GM21529 (cell line): ENCODE measurements at regions not wholly inside any gene's neighbourhood (a gene's known extent, or its start where the extent isn't known, plus 50 kb on each side); places are given as distances from the start of the nearest gene placed in this dataset.

ENCODE experiments used
- ATAC-seq: cut with Tn5 transposase; IDR thresholded peaks from one replicate; pipeline ENCODE4 v1.9.1; 2021; ENCODE audit not compliant: unreplicated experiment

DNA sequence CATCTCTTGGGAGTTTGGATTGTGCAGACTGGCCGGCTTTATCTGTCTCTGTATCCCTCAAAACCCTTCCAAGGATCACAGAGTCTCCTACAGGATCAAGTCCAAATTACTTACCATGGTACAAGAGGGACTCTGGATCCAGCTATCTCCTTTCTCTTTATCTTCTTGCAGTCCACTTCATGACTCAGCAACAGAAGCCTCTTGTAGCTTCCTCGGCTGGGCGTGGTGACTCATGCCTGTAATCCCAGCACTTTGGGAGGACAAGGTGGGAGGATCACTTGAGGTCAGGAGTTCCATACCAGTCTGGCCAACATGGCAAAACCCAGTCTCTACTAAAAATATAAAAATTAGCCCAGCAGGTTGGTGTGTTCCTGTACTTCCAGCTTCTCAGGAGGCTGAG is 189.7 kb downstream of the BCAT1 start:
- no peak for ATAC-seq

GRCh38 chr12:24756479-24757024 is 192.3 kb downstream of the BCAT1 start:
- no peak for ATAC-seq

DNA sequence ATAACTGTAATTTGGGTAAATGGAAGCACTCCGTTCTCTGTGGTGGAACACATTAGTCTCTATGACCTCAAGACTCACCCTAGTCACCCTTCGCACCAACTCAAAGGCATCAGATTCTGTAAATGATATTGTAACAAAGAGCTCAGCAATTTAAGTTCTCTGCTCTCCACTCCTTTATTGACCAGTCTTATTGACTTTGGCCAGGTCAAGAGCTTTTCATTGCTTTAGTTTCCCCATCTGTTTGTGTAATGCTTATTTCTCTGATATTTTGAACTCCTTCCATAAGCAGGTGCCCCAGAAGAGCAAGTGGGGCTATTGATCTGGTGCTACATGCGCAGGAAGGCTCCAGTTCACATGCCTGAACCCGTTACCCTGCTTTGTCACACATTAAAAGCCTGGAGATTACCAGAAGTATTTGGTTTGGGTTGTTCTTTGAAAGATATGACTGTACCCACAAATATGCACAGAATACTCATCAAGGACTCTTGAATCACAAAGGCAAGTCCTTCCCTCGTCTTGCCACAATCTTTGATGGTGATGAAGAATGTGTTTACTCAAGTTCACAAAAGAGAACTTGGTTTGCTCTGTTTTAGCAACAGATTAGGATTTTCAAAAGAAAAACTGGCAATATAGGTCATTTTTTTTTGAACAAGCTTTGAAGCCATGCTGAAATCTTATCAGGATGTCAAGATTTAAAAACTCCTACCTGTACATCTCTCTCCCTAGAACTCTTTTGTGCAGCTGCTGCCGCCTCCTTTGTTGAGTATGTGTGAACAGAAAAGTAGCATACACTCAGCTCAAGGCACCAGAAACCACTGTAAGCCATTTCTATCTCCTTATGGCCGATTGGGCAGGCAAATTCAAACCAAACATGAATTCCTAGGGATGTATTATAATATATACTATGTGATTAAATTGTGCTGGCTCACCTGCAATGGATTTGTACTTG is 193.9 kb downstream of the BCAT1 start:
- ATAC-seq, result no peak

DNA sequence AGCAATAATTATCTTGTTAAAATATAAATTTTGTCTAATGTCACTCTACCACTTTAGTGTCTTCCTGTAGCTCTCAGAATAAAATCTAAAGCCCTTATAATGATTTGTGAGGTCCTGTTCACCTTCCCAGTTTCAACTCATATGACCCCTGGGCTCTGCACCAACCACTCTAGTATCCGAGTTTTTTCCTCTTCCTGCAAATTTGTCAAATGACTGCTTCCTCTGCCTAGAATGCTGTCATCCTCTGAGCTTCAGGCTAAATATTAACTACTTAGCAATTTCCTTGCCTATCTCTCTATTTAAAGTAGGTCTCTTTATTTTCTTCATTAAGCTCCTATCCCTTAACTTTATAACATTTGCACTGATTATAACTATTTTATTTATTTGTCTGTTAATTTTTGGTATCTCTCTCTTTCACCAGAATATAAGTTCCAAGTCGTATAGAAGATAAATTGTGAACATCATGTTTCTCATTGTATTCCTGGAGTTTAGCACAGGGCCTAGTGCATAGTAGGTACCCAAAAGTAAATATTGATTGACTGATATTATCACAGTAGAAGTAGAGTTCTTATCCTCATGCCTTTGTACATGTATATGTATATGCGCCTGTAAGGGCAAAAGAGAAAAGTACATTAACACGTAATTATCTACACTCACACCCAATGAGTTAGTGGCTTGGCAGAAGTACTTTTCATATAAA is 196.0 kb downstream of the BCAT1 start:
- no peak for ATAC-seq

DNA sequence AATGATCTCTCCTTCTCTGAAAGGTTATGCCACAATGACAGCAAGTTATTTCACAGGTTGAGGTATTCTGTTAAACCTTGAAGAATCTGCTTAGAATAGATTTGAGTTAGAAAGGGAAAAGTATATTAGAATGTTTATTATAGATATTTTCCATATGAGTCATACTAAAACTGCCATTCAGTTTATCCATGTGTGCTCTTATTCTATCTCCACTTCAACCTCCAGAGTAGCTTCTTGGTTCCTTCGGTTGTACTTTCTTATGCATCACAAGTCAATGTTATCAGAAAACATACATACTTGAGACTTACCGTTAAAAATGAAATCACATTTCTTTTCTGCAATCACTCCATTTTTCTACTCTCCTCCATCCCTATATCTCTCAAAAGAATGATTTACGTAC is 197.7 kb downstream of the BCAT1 start:
- no peak for ATAC-seq

- ATAC-seq, result no peak
Measured at GRCh38 chr12:24750263-24750662, 198.6 kb downstream of the BCAT1 start.

DNA sequence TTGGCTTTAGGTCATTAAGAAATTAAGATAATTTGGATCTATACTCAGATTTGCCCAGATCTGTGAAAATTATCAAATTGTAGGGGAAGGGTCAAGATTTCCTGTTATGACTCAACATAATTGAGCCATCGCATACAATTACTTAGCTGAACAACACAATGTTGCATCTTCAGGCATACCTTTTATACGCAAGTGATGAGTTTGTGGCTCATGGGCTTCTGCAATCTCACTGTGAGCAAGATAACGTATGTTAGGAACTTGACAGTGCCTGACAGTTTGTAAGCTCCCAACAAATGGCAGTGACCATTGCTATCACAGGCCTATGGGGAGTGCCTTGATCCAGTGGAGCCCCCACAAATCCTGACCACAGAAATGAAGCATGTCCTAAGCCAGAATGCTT is 199.7 kb downstream of the BCAT1 start:
- ATAC-seq, result no peak

DNA sequence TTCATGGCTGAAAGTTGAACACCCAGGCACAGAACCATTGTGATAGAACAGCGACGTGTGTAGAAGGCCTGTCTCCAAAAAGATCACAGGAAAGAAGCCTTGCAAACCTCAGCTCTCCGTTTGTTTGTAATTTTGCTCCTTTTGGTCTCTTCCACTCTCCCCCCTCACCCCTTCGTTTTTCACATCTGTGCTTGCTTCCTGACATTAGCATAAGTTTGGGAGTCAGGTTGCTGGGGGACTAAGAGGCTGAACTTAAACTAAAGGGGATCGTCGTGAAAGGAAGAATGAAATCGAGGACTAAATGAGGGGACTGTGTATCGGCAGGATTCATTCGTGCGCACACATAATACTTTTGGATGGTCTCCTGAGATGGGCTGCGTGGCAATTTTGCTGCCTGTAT is 200.6 kb downstream of the BCAT1 start:
- ATAC-seq, result no peak

- no peak for ATAC-seq
Measured at GRCh38 chr12:24746864-24747263, 202.0 kb downstream of the BCAT1 start.

DNA sequence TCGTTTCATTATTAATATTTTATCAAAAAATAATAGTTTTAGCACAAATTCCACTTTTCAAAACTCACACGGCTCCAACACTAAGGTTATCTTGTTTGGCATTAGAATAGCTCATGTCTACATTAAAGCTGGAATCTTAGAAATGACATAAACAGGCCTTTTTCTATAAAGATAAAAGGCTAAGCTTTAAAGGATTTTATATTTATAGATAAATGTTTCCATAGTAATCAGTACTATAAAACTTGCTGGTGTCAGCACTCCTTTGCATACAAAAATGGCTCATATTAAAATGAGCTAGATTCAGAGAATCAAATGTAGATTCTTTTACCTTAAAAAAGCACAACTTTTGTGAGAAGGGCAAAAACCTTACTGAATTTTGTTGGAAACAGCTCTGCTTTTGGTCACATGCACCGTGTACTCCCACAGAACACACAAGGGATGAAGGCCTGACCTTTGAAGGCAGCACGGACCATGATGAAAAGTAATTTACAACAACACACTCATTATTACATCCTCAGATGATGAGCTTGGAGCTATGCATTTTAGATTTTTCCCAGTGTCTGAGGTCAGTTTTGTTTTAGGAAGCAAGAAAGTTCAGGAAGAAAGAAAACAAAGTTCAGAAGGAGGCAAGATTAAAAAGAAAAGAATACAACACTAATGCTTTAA is 202.8 kb downstream of the BCAT1 start:
- no peak for ATAC-seq

GRCh38 chr12:24743941-24744793 is 204.7 kb downstream of the BCAT1 start:
- no peak for ATAC-seq

- peak; percentile 79 for ATAC-seq
Measured at GRCh38 chr12:24742378-24742777, 206.5 kb downstream of the BCAT1 start.

DNA sequence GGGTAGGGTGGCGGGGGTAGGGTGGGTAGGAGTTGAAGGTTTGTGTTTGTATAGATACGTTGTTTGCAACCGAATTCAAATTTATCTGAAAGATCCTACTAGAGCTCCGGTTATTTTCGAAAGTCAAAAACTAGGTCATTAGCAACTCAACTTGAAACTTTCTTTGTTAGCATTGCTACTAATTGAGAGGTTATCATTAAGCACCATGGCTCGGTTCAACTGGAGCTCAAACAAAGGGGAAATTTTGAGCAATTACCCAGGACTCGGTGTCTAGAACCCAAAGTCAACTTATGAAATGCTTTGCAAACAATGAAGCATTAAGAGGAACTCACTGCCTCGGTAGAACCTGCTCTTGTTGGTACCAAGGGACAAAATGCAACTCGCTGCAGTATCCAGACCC is 207.7 kb downstream of the BCAT1 start:
- peak; percentile 51 for ATAC-seq

DNA sequence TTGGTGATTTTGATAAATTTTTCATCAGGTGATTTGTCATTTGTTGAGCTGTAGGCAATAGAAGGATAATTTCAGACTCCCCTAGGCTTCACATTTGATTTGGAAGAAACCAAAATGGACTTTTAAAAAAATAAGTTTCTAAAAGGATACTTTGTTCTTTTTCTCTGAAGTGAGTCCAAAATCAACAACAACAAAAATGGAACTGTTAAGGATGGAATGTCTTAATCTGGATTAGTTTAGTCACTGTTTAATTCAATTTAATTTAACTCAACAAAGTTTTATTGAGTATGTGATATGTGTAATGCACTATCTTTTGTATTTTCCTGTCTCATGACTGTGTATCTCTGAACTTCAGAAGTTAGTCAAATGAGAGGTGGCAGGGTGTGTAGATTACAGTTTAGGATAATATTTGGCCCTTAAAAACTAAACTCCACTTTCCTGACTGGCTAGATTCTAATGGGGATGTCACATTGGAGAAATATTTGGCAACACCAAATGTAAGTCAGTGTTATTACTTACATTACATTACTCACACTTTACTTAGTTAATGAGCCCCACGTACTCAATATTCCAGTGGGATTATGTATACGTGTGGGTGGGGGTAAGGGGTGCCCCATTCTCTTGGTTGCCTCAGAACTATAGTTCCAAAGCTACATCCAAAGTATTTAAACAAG is 209.7 kb downstream of the BCAT1 start:
- no peak for ATAC-seq

DNA sequence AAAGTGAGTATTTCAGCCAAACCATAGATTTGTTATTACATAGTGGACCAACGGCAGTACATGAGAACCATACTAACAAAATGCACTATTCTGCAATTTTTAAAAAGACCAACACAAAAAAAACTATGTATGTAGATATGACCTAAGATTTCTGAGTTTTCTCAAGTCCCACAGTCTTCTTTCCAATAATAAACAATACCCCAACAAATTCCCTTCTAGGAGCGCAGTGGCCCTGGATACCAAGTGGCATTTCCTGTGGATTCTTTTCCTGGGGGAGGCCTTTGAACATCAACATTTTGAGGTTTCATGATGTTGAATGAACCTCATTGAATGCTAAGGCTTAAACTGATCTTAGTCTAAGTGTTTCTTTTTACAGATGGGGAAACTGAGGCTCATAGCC is 210.5 kb downstream of the BCAT1 start:
- ATAC-seq, result no peak

- no peak for ATAC-seq
Measured at GRCh38 chr12:24731596-24731995, 217.3 kb downstream of the BCAT1 start.

DNA sequence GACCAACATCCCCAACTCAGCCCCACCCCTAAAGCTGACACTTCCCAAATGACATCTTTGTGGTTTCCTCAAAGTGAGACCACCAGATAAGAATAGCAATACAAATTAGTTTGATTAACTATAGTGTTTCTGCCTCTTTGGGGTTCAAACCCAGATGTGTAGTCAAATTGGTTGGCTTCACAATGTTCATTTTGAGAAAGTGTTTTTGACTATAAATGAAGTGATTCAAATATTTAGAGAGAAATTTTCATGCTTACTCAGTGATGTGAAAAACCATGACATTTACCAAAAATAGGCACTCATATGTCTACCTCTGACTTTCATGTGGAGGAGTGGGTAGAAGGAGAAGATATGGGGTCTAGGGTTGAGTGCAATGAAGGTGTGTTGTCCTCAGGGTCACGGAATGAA is 218.4 kb downstream of the BCAT1 start:
- peak; percentile 60 for ATAC-seq

DNA sequence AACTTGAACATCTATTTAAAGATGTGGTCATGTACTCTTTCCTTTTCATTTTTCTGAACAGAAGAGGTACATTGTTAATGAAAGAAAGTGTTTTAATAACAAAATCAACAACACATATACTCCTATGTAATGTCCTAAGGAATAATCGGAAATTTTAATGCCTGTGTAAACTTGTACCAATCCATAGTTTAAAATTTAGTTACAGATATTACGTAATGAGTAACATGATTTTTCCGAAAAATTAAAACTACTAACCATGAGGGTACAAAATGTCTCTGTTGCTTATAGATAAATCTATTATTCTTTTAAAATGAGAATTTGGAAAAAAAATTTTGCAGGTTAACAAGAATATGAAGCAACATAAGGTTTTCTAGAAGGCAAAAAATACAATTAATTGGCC is 220.1 kb downstream of the BCAT1 start:
- ATAC-seq, result no peak

DNA sequence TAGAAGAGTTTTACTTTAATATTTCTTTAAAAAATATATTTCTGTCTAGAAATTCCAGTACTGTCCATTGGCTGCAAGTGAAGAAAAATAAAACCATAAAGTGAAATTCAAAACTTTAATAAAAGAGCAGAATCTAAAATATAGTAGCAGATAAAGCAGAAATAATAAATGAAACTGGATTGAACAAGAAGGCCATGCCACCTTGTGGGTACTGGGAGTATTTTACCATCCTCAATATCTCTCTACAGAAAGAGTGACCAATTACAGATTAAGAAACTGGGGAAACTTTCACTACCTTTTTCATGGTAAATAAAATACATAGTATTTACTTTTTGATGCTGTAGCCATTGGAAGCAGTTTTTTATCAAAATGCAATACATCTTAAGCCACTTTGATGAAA is 220.5 kb downstream of the BCAT1 start:
- ATAC-seq, result no peak

DNA sequence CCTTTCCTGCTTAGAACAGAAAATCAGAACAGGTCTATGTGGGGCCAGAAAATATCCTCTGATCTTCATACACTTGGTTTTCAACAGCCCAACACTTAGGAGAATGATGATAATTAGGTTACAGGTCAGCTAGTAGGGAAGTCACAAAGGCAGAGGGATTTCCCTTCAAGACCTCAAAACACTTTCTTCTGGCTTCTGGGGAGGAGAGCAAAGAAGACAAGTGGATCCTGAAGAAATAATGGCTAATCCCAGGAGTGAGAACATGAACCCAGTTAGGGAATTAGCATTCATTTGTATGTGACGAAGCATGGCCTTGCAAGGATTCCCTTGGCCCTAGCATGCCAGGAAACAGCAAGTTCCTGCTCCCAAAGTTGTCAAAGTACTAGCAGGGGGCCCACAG is 223.3 kb downstream of the BCAT1 start:
- ATAC-seq, result no peak
